Sciatic nerve (tissue), 2 donors: ENCODE measurements at regions not wholly inside any gene's neighbourhood (a gene's known extent, or its start where the extent isn't known, plus 50 kb on each side); places are given as distances from the start of the nearest gene placed in this dataset.

Experiments used
- ATAC-seq: fragments of 200-7000 bp; cut with Tn5 transposase; one replicate; pipeline ENCODE4 v1.9.1; 2020; ENCODE audit warnings: mild to moderate bottlenecking, moderate library complexity
- DNase-seq: peaks from one replicate; pipeline ENCODE4 v3.0.0-alpha.2; 2020; ENCODE audit warnings: low spot score
- intact Hi-C: fragments of 100-400 bp; cut with DNase I; formaldehyde crosslinking; loops from one replicate; pipeline ENCODE4 v1.14.2; 2022
- donor health status: DM: no; HTN: no; CAD: no.
- donor health status: DM: no; HTN: no; CAD: no.

- no peak for ATAC-seq
- no peak for DNase-seq
- intact Hi-C loops: no loop called here
Measured at GRCh38 chr10:128219295-128219694, 93.1 kb upstream of the MKI67 start.

- intact Hi-C loops: no loop called here
- no peak for ATAC-seq
Measured at GRCh38 chr10:128220021-128220420, 93.8 kb upstream of the MKI67 start.

GRCh38 chr10:128221117-128221516 is 94.9 kb upstream of the MKI67 start:
- ATAC-seq: no peak
- no peak for DNase-seq
- intact Hi-C loops: no loop called here

More at GRCh38 chr10:128220021-128220420, 93.8 kb upstream of the MKI67 start:
- no peak for DNase-seq

- no peak for ATAC-seq
- DNase-seq: no peak
- intact Hi-C loops: no loop called here
Measured at GRCh38 chr10:128221807-128222206, 95.6 kb upstream of the MKI67 start.

GRCh38 chr10:128222332-128222849 is 96.2 kb upstream of the MKI67 start:
- DNase-seq (no peak), ATAC-seq (no peak)
- intact Hi-C loops: no loop called here

- ATAC-seq (no peak), DNase-seq (no peak)
- intact Hi-C loops: no loop called here
Measured at GRCh38 chr10:128230401-128230800, 104.2 kb upstream of the MKI67 start.

- intact Hi-C loops: no loop called here
- ATAC-seq (no peak), DNase-seq (no peak)
Measured at GRCh38 chr10:128233422-128233821, 107.2 kb upstream of the MKI67 start.

GRCh38 chr10:128237710-128238109 is 111.5 kb upstream of the MKI67 start:
- no peak for ATAC-seq
- intact Hi-C loops: no loop called here
- DNase-seq: no peak

- DNase-seq: no peak
- intact Hi-C loops: no loop called here
- no peak for ATAC-seq
Measured at GRCh38 chr10:128241023-128241422, 114.8 kb upstream of the MKI67 start.

GRCh38 chr10:128242641-128243040 is 116.4 kb upstream of the MKI67 start:
- intact Hi-C loops: no loop called here
- no peak for ATAC-seq
- no peak for DNase-seq

- no peak for ATAC-seq
- intact Hi-C loops: no loop called here
- no peak for DNase-seq
Measured at GRCh38 chr10:128245026-128245425, 118.8 kb upstream of the MKI67 start.

GRCh38 chr10:128247576-128247975 is 121.4 kb upstream of the MKI67 start:
- DNase-seq (no peak), ATAC-seq (no peak)
- intact Hi-C loops: no loop called here

- ATAC-seq (no peak), DNase-seq (no peak)
- intact Hi-C loops: no loop called here
Measured at GRCh38 chr10:128254476-128254875, 128.3 kb upstream of the MKI67 start.

GRCh38 chr10:128257428-128257827 is 131.2 kb upstream of the MKI67 start:
- ATAC-seq (no peak), DNase-seq (no peak)
- intact Hi-C loops: no loop called here

GRCh38 chr10:128258421-128258976 is 132.3 kb upstream of the MKI67 start:
- intact Hi-C loops: no loop called here
- ATAC-seq: no peak
- DNase-seq: no peak

- DNase-seq: peak; percentile 86
- ATAC-seq: peak; percentile 73
- intact Hi-C loops: no loop called here
Measured at GRCh38 chr10:128263891-128264688, 137.9 kb upstream of the MKI67 start.

GRCh38 chr10:128265596-128265995 is 139.4 kb upstream of the MKI67 start:
- no peak for ATAC-seq
- DNase-seq: no peak
- intact Hi-C loops: no loop called here

- no peak for DNase-seq
- intact Hi-C loops: no loop called here
- no peak for ATAC-seq
Measured at GRCh38 chr10:128267581-128267980, 141.4 kb upstream of the MKI67 start.

- DNase-seq (peak; percentile 69), ATAC-seq (peak; percentile 78)
- intact Hi-C loops: no loop called here
Measured at GRCh38 chr10:128268015-128268722, 141.9 kb upstream of the MKI67 start.

GRCh38 chr10:128274938-128275337 is 148.7 kb upstream of the MKI67 start:
- intact Hi-C loops: no loop called here
- peak; percentile 94 for ATAC-seq

More at GRCh38 chr10:128274938-128275337, 148.7 kb upstream of the MKI67 start:
- peak; percentile 70 for DNase-seq
